Neural progenitor cell (in vitro differentiated cells): ENCODE measurements at regions not wholly inside any gene's neighbourhood (a gene's known extent, or its start where the extent isn't known, plus 50 kb on each side); places are given as distances from the start of the nearest gene placed in this dataset.
A peak's percentile ranks its signal among the peaks of the same experiment; 100 is the strongest.

Source experiments
- DNase-seq: peaks from one replicate; pipeline ENCODE4 v3.0.0-alpha.2; 2016; ENCODE audit warnings: low spot score
- H2AFZ ChIP-seq: fragments of 200-600 bp; sonication (generic); replicated peaks from 2 replicates; pipeline ENCODE4 v1.6.1; 2016; ENCODE audit warnings: antibody characterized with exemption
- H3F3A ChIP-seq: fragments of 200-600 bp; sonication (generic); 2 replicates; pipeline ENCODE4 v1.6.1; 2016; ENCODE audit warnings: antibody characterized with exemption, low read depth
- H3K27ac ChIP-seq: fragments of 200-600 bp; sonication (generic); 2 replicates; pipeline ENCODE4 v1.5.1; 2016; ENCODE audit warnings: mild to moderate bottlenecking
- H3K27me3 ChIP-seq: fragments of 200-600 bp; sonication (generic); 2 replicates; pipeline ENCODE4 v1.6.1; 2016; ENCODE audit warnings: mild to moderate bottlenecking, moderate library complexity
- H3K36me3 ChIP-seq: fragments of 200-600 bp; sonication (generic); 2 replicates; pipeline ENCODE4 v1.5.1; 2016
- H3K4me1 ChIP-seq: fragments of 200-600 bp; sonication (generic); 2 replicates; pipeline ENCODE4 v1.6.1; 2016; ENCODE audit warnings: mixed run types
- H3K4me2 ChIP-seq: fragments of 200-600 bp; sonication (generic); 2 replicates; pipeline ENCODE4 v1.6.1; 2016
- H3K4me3 ChIP-seq: fragments of 200-600 bp; sonication (generic); 2 replicates; pipeline ENCODE4 v1.5.1; 2016
- H3K79me2 ChIP-seq: fragments of 200-600 bp; sonication (generic); 2 replicates; pipeline ENCODE4 v1.6.1; 2016; ENCODE audit warnings: low read depth
- H3K9ac ChIP-seq: fragments of 200-600 bp; sonication (generic); 2 replicates; pipeline ENCODE4 v1.6.1; 2016
- H3K9me3 ChIP-seq: fragments of 200-600 bp; sonication (generic); 2 replicates; pipeline ENCODE4 v1.5.1; 2016; ENCODE audit warnings: low read depth
- H4K20me1 ChIP-seq: fragments of 200-600 bp; sonication (generic); 2 replicates; pipeline ENCODE4 v1.6.1; 2016; ENCODE audit warnings: low read depth
- H3K27ac Mint-ChIP-seq: 3 replicates; pipeline ENCODE4 v1.8.0; 2021; ENCODE audit warnings: mixed read lengths
- H3K27me3 Mint-ChIP-seq: 2 replicates; pipeline ENCODE4 v1.8.0; 2022; ENCODE audit warnings: low read depth, mild to moderate bottlenecking, inconsistent platforms, moderate library complexity, mixed read lengths; ENCODE audit not compliant: insufficient read depth
- H3K36me3 Mint-ChIP-seq: 3 replicates; pipeline ENCODE4 v1.8.0; 2021; ENCODE audit warnings: mixed read lengths
- H3K4me1 Mint-ChIP-seq: 3 replicates; pipeline ENCODE4 v1.8.0; 2021; ENCODE audit warnings: mixed read lengths
- H3K4me3 Mint-ChIP-seq: 3 replicates; pipeline ENCODE4 v1.8.0; 2021; ENCODE audit warnings: mild to moderate bottlenecking, moderate library complexity, mixed read lengths
- H3K9me3 Mint-ChIP-seq: 3 replicates; pipeline ENCODE4 v1.8.0; 2020; ENCODE audit warnings: mixed read lengths
- CTCF ChIP-seq: fragments of 200-600 bp; sonication (generic); IDR thresholded peaks from 2 replicates; pipeline ENCODE4 v1.5.1; 2017; ENCODE audit warnings: antibody characterized with exemption, mild to moderate bottlenecking
- EZH2 ChIP-seq: fragments of 200-600 bp; sonication (generic); IDR thresholded peaks from 2 replicates; pipeline ENCODE4 v1.6.1; 2017; ENCODE audit warnings: antibody characterized with exemption, mild to moderate bottlenecking, moderate library complexity
- EZH2phosphoT487 ChIP-seq: fragments of 200-600 bp; sonication (generic); IDR thresholded peaks from 2 replicates; pipeline ENCODE4 v1.6.1; 2017; ENCODE audit warnings: antibody characterized with exemption

GRCh38 chr13:60655256-60655655, 258.2 kb downstream of the TDRD3 start:
- Histone ChIP-seq H3K4me2 (no peak overlapping the region), H3K27me3 (no peaks in the 10 kb centered on the region), H4K20me1 (no peaks in the 10 kb centered on the region), H3K4me3 (no peak overlapping the region), H3K9ac (no peak overlapping the region), H3K27ac (no peak overlapping the region), H3K79me2 (no peaks in the 10 kb centered on the region), H2AFZ (peak overlapping the region; percentile 28), H3K9me3 (no peaks in the 10 kb centered on the region), H3F3A (no peaks in the 10 kb centered on the region), H3K4me1 (peaks cover 17% of the 10 kb centered on the region), H3K36me3 (no peaks in the 10 kb centered on the region)
- TF ChIP-seq EZH2phosphoT487 (no peak), EZH2 (no peak), CTCF (no peak)
- no peak overlapping the region for H3K27ac Mint-ChIP-seq
- no peaks in the 10 kb centered on the region for H3K36me3 Mint-ChIP-seq
- DNase-seq = no peak
- H3K9me3 Mint-ChIP-seq = peaks cover 8% of the 10 kb centered on the region
- no peaks in the 10 kb centered on the region for H3K27me3 Mint-ChIP-seq
- H3K4me3 Mint-ChIP-seq = no peak overlapping the region
- H3K4me1 Mint-ChIP-seq = no peaks in the 10 kb centered on the region

DNA sequence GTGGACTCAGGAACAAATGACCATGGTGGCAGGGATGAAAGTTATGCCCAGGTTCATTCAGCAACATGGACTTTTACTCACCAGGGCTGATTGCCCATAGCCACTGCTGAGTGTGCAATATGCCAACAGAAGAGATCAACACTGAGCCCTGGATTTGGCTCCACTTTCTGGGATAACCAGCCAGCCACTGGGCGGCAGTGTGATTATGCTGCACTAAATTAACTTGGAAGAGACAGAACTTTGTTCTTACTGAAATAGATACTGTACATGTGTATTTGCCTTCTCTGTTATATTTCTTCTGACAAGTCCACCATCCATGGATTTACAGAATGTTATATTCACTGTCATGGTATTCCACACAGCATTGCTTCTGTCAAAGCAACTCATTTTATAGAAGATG, 257.4 kb downstream of the TDRD3 start:
- Histone ChIP-seq H3K27ac (no peak overlapping the region), H3K27me3 (no peaks in the 10 kb centered on the region), H3K9me3 (no peaks in the 10 kb centered on the region), H4K20me1 (no peaks in the 10 kb centered on the region), H3F3A (no peaks in the 10 kb centered on the region), H2AFZ (no peak overlapping the region), H3K4me1 (peaks cover 17% of the 10 kb centered on the region), H3K9ac (no peak overlapping the region), H3K36me3 (no peaks in the 10 kb centered on the region), H3K79me2 (no peaks in the 10 kb centered on the region), H3K4me3 (no peak overlapping the region), H3K4me2 (no peak overlapping the region)
- H3K36me3 Mint-ChIP-seq = no peaks in the 10 kb centered on the region
- DNase-seq = peak; percentile 51
- H3K9me3 Mint-ChIP-seq = peaks cover 8% of the 10 kb centered on the region
- no peaks in the 10 kb centered on the region for H3K27me3 Mint-ChIP-seq
- no peak overlapping the region for H3K4me3 Mint-ChIP-seq
- no peak overlapping the region for H3K27ac Mint-ChIP-seq
- no peak for TF ChIP-seq EZH2
- TF ChIP-seq CTCF = peak; percentile 66
- no peaks in the 10 kb centered on the region for H3K4me1 Mint-ChIP-seq

GRCh38 chr13:60647547-60647946, 250.5 kb downstream of the TDRD3 start:
- TF ChIP-seq CTCF (no peak), EZH2phosphoT487 (no peak), EZH2 (no peak)
- peaks cover 21% of the 10 kb centered on the region for H3K4me1 Mint-ChIP-seq
- Histone ChIP-seq H3K9me3 (no peaks in the 10 kb centered on the region), H3K27me3 (no peaks in the 10 kb centered on the region), H3K27ac (no peak overlapping the region), H3K4me2 (no peak overlapping the region), H3K79me2 (no peaks in the 10 kb centered on the region), H4K20me1 (no peaks in the 10 kb centered on the region), H3K36me3 (no peaks in the 10 kb centered on the region), H3K4me1 (peaks cover 35% of the 10 kb centered on the region), H3K4me3 (no peak overlapping the region), H3K9ac (no peak overlapping the region), H2AFZ (peak overlapping the region; percentile 13), H3F3A (no peaks in the 10 kb centered on the region)
- peaks cover 10% of the 10 kb centered on the region for H3K9me3 Mint-ChIP-seq
- DNase-seq = no peak
- peaks cover 2% of the 10 kb centered on the region for H3K36me3 Mint-ChIP-seq
- no peak overlapping the region for H3K27ac Mint-ChIP-seq
- peaks cover 6% of the 10 kb centered on the region for H3K27me3 Mint-ChIP-seq
- no peak overlapping the region for H3K4me3 Mint-ChIP-seq

DNA sequence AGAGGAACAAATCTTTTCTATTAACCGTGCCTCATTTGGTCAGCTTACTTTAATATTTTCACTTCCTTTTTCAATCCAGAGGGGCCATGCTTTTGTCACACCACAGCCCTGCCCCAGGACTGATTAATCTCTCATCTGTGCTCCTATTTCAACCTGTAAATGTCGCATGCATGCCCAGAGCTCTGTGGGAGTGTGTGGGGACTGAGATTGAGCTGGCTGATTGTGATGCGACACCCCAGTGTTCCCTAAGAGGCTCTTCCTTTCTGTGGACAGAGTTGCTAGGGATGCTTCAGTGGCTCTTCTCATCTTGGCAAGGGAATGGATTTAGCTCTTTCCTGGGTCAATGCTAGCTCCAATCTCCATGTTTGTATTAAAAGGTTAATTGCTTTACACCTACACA, 249.6 kb downstream of the TDRD3 start:
- H3K4me2 ChIP-seq = peak overlapping the region; percentile 39

More for the DNA sequence above, 249.6 kb downstream of the TDRD3 start:
- Histone ChIP-seq H3F3A (no peaks in the 10 kb centered on the region), H3K9ac (no peak overlapping the region), H3K27ac (no peak overlapping the region), H3K9me3 (no peaks in the 10 kb centered on the region), H3K36me3 (no peaks in the 10 kb centered on the region), H2AFZ (peak overlapping the region; percentile 57), H3K4me1 (peaks cover 30% of the 10 kb centered on the region), H4K20me1 (no peaks in the 10 kb centered on the region), H3K27me3 (no peaks in the 10 kb centered on the region), H3K4me3 (no peak overlapping the region), H3K79me2 (no peaks in the 10 kb centered on the region)
- H3K4me3 Mint-ChIP-seq = no peak overlapping the region
- H3K27ac Mint-ChIP-seq = peak overlapping the region; percentile 35
- TF ChIP-seq EZH2phosphoT487 (no peak), EZH2 (no peak), CTCF (no peak)
- peaks cover 6% of the 10 kb centered on the region for H3K27me3 Mint-ChIP-seq
- H3K4me1 Mint-ChIP-seq = peaks cover 23% of the 10 kb centered on the region
- DNase-seq = peak; percentile 23
- peaks cover 10% of the 10 kb centered on the region for H3K9me3 Mint-ChIP-seq
- peaks cover 2% of the 10 kb centered on the region for H3K36me3 Mint-ChIP-seq
